GM23338 (cell line): ENCODE measurements at regions not wholly inside any gene's neighbourhood (a gene's known extent, or its start where the extent isn't known, plus 50 kb on each side); places are given as distances from the start of the nearest gene placed in this dataset.

Experiments
- ATAC-seq: fragments of 200-7000 bp; cut with Tn5 transposase; 3 replicates; pipeline ENCODE4 v1.9.1; 2020
- DNase-seq: peaks from one replicate; pipeline ENCODE4 v3.0.0-alpha.2; 2015; ENCODE audit warnings: low spot score
- H2AFZ ChIP-seq: fragments of 200-600 bp; sonication (generic); 2 replicates; pipeline ENCODE4 v1.8.0; 2016; ENCODE audit warnings: antibody characterized with exemption, mild to moderate bottlenecking, moderate library complexity
- H3F3A ChIP-seq: fragments of 200-600 bp; sonication (generic); replicated peaks from 2 replicates; pipeline ENCODE4 v1.8.0; 2017; ENCODE audit warnings: antibody characterized with exemption, mixed run types, low read depth
- H3K27ac ChIP-seq: fragments of 200-600 bp; sonication (generic); 2 replicates; pipeline ENCODE4 v1.6.1; 2016; ENCODE audit warnings: low read depth
- H3K27me3 ChIP-seq: fragments of 200-600 bp; sonication (generic); 2 replicates; pipeline ENCODE4 v1.8.0; 2016; ENCODE audit warnings: mild to moderate bottlenecking, mixed run types, moderate library complexity; ENCODE audit not compliant: insufficient read depth
- H3K36me3 ChIP-seq: fragments of 200-600 bp; sonication (generic); 2 replicates; pipeline ENCODE4 v1.8.0; 2016; ENCODE audit warnings: mild to moderate bottlenecking; ENCODE audit not compliant: insufficient read depth
- H3K4me1 ChIP-seq: fragments of 200-600 bp; sonication (generic); 2 replicates; pipeline ENCODE4 v1.8.0; 2016; ENCODE audit warnings: mild to moderate bottlenecking, moderate library complexity; ENCODE audit not compliant: insufficient read depth
- H3K4me2 ChIP-seq: fragments of 200-600 bp; sonication (generic); 2 replicates; pipeline ENCODE4 v1.7.1; 2017; ENCODE audit warnings: mixed run types
- H3K4me3 ChIP-seq: fragments of 200-600 bp; sonication (generic); 2 replicates; pipeline ENCODE4 v1.6.1; 2016; ENCODE audit warnings: mixed run types
- H3K79me2 ChIP-seq: fragments of 200-600 bp; sonication (generic); replicated peaks from 2 replicates; pipeline ENCODE4 v1.8.0; 2017; ENCODE audit warnings: mild to moderate bottlenecking; ENCODE audit not compliant: insufficient read depth
- H3K9me2 ChIP-seq: fragments of 200-600 bp; sonication (generic); 2 replicates; pipeline ENCODE4 v1.8.0; 2017; ENCODE audit not compliant: insufficient read depth
- H4K20me1 ChIP-seq: fragments of 200-600 bp; sonication (generic); replicated peaks from 2 replicates; pipeline ENCODE4 v1.8.0; 2017; ENCODE audit warnings: mild to moderate bottlenecking; ENCODE audit not compliant: insufficient read depth
- H3K27ac Mint-ChIP-seq: 2 replicates; pipeline ENCODE4 v1.8.0; 2020; ENCODE audit warnings: inconsistent platforms, mild to moderate bottlenecking, moderate library complexity, mixed read lengths
- H3K27me3 Mint-ChIP-seq: 3 replicates; pipeline ENCODE4 v1.8.0; 2022; ENCODE audit warnings: low read depth, mild to moderate bottlenecking, moderate library complexity, mixed read lengths, inconsistent platforms; ENCODE audit not compliant: insufficient read depth, poor library complexity
- H3K36me3 Mint-ChIP-seq: 3 replicates; pipeline ENCODE4 v1.8.0; 2021; ENCODE audit warnings: low read depth, mild to moderate bottlenecking, inconsistent platforms, moderate library complexity, mixed read lengths
- H3K4me1 Mint-ChIP-seq: 3 replicates; pipeline ENCODE4 v1.8.0; 2020; ENCODE audit warnings: mild to moderate bottlenecking, inconsistent platforms, mixed read lengths
- H3K4me3 Mint-ChIP-seq: 3 replicates; pipeline ENCODE4 v1.8.0; 2021; ENCODE audit warnings: moderate library complexity, mild to moderate bottlenecking, inconsistent platforms, mixed read lengths
- H3K9me3 Mint-ChIP-seq: 3 replicates; pipeline ENCODE4 v1.8.0; 2020; ENCODE audit warnings: moderate library complexity, mild to moderate bottlenecking, inconsistent platforms, mixed read lengths
- CREB1 ChIP-seq: fragments of 250-450 bp; sonication (Bioruptor Pico); IDR thresholded peaks from 2 replicates; pipeline ENCODE4 v1.5.0; 2020; ENCODE audit warnings: low read depth, mild to moderate bottlenecking, moderate library complexity
- ETS1 ChIP-seq: IDR thresholded peaks from 2 replicates; pipeline ENCODE4 v1.6.1; 2016; ENCODE audit warnings: antibody characterized with exemption
- EZH2phosphoT487 ChIP-seq: fragments of 200-600 bp; sonication (generic); IDR thresholded peaks from one replicate; pipeline ENCODE4 v1.8.1; 2018; ENCODE audit warnings: antibody characterized with exemption; ENCODE audit not compliant: unreplicated experiment
- NANOG ChIP-seq: IDR thresholded peaks from 2 replicates; pipeline ENCODE4 v1.6.1; 2016; ENCODE audit warnings: antibody characterized with exemption, borderline replicate concordance
- POLR2AphosphoS5 ChIP-seq: IDR thresholded peaks from 2 replicates; pipeline ENCODE4 v1.6.1; 2016; ENCODE audit warnings: antibody characterized with exemption, low read depth
- REST ChIP-seq: IDR thresholded peaks from one replicate; pipeline ENCODE4 v1.6.1; 2018; ENCODE audit warnings: antibody characterized with exemption; ENCODE audit not compliant: unreplicated experiment
- STAT1 ChIP-seq: IDR thresholded peaks from one replicate; pipeline ENCODE4 v1.6.1; 2016; ENCODE audit warnings: antibody characterized with exemption; ENCODE audit not compliant: unreplicated experiment
- ZNF114 ChIP-seq: fragments of 250-450 bp; sonication (Bioruptor Pico); IDR thresholded peaks from 2 replicates; pipeline ENCODE4 v1.5.0; 2020; ENCODE audit warnings: mild to moderate bottlenecking, moderate library complexity
- ZNF331 ChIP-seq: fragments of 250-450 bp; sonication (Bioruptor Pico); IDR thresholded peaks from 2 replicates; pipeline ENCODE4 v1.5.0; 2020; ENCODE audit warnings: low read depth, mild to moderate bottlenecking, moderate library complexity
- ZNF462 ChIP-seq: fragments of 250-450 bp; sonication (Bioruptor Pico); IDR thresholded peaks from 2 replicates; pipeline ENCODE4 v1.5.0; 2020; ENCODE audit warnings: mild to moderate bottlenecking, moderate library complexity

GRCh38 chr11:129631201-129631600 lies 184.4 kb upstream of the TMEM45B start:
- Histone ChIP-seq H3K9me2 (0 out of 2 replicates have a peak, but pooled peaks cover 7% of the 10 kb centered on the region), H4K20me1 (no peaks in the 10 kb centered on the region), H3K36me3 (no peaks in the 10 kb centered on the region), H3K4me1 (no peaks in the 10 kb centered on the region), H3K27ac (no peak overlapping the region), H3F3A (no peaks in the 10 kb centered on the region), H3K4me2 (no peak overlapping the region), H2AFZ (no peak overlapping the region), H3K79me2 (no peaks in the 10 kb centered on the region), H3K27me3 (no peaks in the 10 kb centered on the region), H3K4me3 (no peak overlapping the region)
- Mint-ChIP-seq H3K4me1 (no peaks in the 10 kb centered on the region), H3K9me3 (0 out of 3 replicates have a peak, but pooled peaks cover 3% of the 10 kb centered on the region), H3K27ac (no peak overlapping the region), H3K4me3 (no peak overlapping the region), H3K27me3 (no peaks in the 10 kb centered on the region), H3K36me3 (no peaks in the 10 kb centered on the region)
- ATAC-seq (no peak), DNase-seq (no peak)
- TF ChIP-seq CREB1 (CRISPR knock-in tag) (no peak), ZNF331 (no peak), STAT1 (no peak), NANOG (no peak), ZNF114 (CRISPR knock-in tag) (no peak)

- Histone ChIP-seq H2AFZ (no peak overlapping the region), H3K9me2 (peaks cover 13% of the 10 kb centered on the region; the same call in 1 of the 2 replicates), H3K79me2 (no peaks in the 10 kb centered on the region), H3K4me3 (no peak overlapping the region), H3K27ac (no peak overlapping the region), H3K4me1 (no peaks in the 10 kb centered on the region), H4K20me1 (no peaks in the 10 kb centered on the region), H3K36me3 (no peaks in the 10 kb centered on the region), H3K27me3 (no peaks in the 10 kb centered on the region), H3K4me2 (no peak overlapping the region), H3F3A (no peaks in the 10 kb centered on the region)
- ATAC-seq (no peak), DNase-seq (no peak)
- Mint-ChIP-seq H3K9me3 (no peaks in the 10 kb centered on the region), H3K27me3 (no peaks in the 10 kb centered on the region), H3K4me1 (no peaks in the 10 kb centered on the region), H3K27ac (no peak overlapping the region), H3K36me3 (no peaks in the 10 kb centered on the region), H3K4me3 (no peak overlapping the region)
- TF ChIP-seq EZH2phosphoT487 (no peak), STAT1 (no peak), ETS1 (no peak), ZNF462 (CRISPR knock-in tag) (no peak), ZNF331 (no peak), NANOG (no peak), POLR2AphosphoS5 (no peak), REST (no peak)
Measured at GRCh38 chr11:129636926-129637325, 178.7 kb upstream of the TMEM45B start.
